Fibroblast of pulmonary artery (primary cell): ENCODE measurements at regions not wholly inside any gene's neighbourhood (a gene's known extent, or its start where the extent isn't known, plus 50 kb on each side); places are given as distances from the start of the nearest gene placed in this dataset.

ENCODE experiments used
- DNase-seq: peaks from one replicate; pipeline ENCODE4 v3.0.0-alpha.2; 2010; ENCODE audit warnings: low read depth
- H3K4me3 ChIP-seq: replicated peaks from 2 replicates; pipeline ENCODE4 v1.5.1; 2011; ENCODE audit warnings: low read depth, mild to moderate bottlenecking, control low read depth, low read length, moderate library complexity
- TF ChIP-seq, protein P1 (sequence below): IDR thresholded peaks from 2 replicates; pipeline ENCODE4 v1.5.1; 2011; ENCODE audit warnings: mild to moderate bottlenecking, control low read depth, low read length, inconsistent platforms; ENCODE audit errors: missing control alignments

DNA sequence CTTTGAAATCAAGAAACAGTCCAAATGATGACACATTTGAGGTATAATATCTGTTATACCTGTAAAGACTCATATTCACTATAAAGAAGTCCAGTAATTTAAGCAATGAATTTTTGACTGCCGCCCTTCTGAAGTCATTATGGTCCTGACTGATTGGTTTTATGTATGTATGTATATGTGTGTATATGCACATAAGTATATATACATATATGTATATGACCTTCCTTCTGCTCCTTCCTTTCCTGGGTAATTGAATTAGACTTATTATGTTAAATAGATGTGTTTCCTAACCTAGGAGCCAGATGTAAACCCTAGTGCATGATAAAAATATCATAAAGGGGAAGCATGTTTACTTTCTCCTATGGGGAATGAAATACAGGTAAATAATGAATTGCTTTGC lies 343.1 kb upstream of the BRINP1 start:
- TF ChIP-seq, protein P1, sequence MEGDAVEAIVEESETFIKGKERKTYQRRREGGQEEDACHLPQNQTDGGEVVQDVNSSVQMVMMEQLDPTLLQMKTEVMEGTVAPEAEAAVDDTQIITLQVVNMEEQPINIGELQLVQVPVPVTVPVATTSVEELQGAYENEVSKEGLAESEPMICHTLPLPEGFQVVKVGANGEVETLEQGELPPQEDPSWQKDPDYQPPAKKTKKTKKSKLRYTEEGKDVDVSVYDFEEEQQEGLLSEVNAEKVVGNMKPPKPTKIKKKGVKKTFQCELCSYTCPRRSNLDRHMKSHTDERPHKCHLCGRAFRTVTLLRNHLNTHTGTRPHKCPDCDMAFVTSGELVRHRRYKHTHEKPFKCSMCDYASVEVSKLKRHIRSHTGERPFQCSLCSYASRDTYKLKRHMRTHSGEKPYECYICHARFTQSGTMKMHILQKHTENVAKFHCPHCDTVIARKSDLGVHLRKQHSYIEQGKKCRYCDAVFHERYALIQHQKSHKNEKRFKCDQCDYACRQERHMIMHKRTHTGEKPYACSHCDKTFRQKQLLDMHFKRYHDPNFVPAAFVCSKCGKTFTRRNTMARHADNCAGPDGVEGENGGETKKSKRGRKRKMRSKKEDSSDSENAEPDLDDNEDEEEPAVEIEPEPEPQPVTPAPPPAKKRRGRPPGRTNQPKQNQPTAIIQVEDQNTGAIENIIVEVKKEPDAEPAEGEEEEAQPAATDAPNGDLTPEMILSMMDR = no peak
- H3K4me3 ChIP-seq = no peak overlapping the region
- DNase-seq = no peak

DNA sequence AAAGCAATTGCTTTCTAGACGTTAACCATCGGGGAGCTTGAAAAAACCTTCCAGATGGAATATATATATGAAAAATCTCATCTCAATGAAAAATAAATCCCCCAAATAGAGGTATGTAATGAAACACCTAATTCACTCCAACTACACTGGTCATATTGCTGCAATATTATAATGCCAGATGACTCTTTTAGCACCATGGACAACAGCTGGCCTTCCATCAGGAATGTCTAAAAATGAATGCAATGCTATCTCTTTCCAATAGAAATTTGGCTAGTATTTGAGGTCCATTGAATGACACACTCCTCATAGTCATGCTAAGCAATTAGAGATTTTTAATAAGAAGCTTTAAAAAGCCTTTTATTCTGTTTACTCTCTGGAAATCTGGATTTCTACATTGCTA lies 340.2 kb upstream of the BRINP1 start:
- DNase-seq = no peak
- TF ChIP-seq, protein P1 = no peak
- no peak overlapping the region for H3K4me3 ChIP-seq

DNA sequence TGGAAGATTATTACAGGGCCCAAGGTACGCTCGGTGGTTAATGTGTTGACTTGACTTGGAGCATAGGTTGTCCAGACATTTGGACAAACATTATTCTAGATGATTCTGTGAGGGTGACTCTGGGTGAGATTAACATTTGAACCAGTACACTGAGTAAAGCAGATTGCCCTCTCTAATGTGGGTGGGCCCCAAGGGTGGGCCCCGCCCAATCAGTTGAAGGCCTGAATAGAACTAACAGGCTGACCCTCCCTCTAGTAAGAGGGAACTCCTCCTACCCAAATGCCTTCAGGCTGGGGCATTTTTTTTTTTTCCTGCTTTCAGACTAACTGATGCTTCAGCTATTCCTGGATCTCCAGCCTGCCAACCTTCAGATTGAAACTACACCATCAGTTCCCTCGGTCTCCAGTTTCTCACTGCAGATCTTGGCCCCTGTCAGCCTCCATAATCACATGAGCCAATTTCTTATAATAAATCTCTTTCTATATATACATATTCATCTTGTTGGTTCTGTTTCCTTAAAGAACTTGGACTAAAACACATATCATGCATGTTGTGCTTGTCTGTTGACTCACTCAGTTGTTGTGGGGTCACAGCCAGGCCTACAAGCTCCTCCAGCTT lies 338.1 kb upstream of the BRINP1 start:
- no peak overlapping the region for H3K4me3 ChIP-seq
- TF ChIP-seq, protein P1 = no peak
- no peak for DNase-seq

DNA sequence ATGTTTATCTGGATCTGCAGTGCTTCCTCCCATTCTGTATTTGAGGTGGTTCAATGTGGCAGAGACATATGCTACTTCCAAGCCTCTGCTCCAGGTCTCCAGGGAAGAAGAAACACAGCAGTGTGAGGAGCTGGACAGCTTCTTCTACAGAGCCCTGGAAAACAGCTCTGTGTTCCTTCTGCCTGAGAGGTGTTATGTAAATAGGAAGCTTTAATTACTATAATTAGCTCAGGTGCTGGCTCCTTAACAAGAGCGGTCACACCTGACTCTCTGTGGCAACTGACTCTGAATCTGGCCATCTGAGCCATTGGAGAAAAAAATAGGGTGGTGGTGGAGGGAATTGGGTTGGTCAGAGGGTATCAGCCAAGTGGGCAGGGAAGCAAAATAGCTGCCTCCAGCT lies 332.4 kb upstream of the BRINP1 start:
- no peak overlapping the region for H3K4me3 ChIP-seq
- TF ChIP-seq, protein P1 = no peak
- no peak for DNase-seq

DNA sequence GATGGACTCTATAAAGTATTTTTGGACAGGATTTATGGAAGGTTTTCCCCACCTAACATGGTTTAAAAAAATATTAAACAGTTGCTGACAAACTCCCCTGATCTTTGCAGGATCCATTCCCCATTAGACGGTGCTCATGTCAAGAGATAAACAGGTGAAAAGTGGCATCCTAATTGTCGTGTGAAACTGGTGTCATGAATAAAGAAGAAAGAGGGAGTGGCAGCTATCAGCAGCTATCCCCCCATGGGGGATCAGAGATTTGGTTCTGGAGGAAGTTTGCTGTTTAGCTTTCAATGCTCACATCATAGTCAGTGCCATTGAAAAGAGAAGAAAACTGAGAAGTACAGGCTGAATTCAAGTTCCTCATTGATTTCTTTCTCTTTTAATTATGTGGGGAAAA lies 329.3 kb upstream of the BRINP1 start:
- H3K4me3 ChIP-seq = no peak overlapping the region
- TF ChIP-seq, protein P1 = no peak
- DNase-seq = no peak

DNA sequence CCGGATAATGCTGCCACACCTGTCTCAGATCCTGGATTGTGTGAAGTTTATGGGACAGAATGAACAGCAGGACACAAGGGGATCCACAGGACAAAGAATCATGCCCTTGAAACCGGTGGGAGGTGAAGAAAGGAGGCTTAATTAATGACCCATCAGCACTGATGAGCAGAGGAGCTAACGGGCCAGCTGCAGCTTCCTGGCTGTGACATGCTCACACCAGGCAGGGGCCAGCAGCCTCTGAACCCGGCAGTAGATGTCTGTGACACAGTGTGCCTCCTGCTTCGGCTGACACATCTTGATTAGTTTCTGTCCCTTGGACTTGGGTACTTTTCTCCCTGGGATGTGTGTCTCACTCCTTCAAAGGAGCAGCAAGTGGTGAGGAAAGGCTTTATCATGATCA lies 328.8 kb upstream of the BRINP1 start:
- no peak for DNase-seq
- TF ChIP-seq, protein P1 = no peak
- H3K4me3 ChIP-seq = no peak overlapping the region

DNA sequence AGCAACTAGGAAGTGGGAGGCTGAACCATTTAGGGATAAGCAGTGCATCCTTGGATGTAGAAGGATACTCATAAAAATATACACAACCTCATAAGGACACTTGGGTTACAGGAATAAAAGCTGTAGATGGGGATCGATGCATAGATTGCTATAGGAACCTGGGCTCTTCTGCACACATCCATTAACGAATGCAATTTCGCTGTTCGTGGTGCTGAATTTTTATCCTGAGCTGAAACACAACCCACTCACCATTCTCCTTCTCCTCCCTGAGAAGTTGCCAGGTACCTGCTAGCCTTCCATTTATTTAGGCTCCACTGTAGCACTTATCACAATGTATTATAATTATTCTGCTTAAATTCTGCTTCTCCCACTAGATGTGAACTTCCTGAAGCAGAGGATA lies 320.6 kb upstream of the BRINP1 start:
- TF ChIP-seq, protein P1 = no peak
- DNase-seq = no peak
- H3K4me3 ChIP-seq = no peak overlapping the region
